D721Med (cell line): ENCODE measurements at regions not wholly inside any gene's neighbourhood (a gene's known extent, or its start where the extent isn't known, plus 50 kb on each side); places are given as distances from the start of the nearest gene placed in this dataset.

Source experiments
- DNase-seq: peaks from one replicate; pipeline ENCODE4 v3.0.0; 2011; ENCODE audit warnings: low spot score; ENCODE audit not compliant: insufficient read length
- FAIRE-seq: peaks from 2 replicates; lab custom pipeline; 2011; peaks lifted over from hg19 to GRCh38; lab: Jason Lieb, UNC
- CTCF ChIP-seq: IDR thresholded peaks from 2 replicates; pipeline ENCODE4 v1.5.1; 2012; ENCODE audit warnings: mild to moderate bottlenecking, control low read depth; ENCODE audit not compliant: insufficient read depth; ENCODE audit errors: missing control alignments

- FAIRE-seq (no peak), DNase-seq (no peak)
- no peak for TF ChIP-seq CTCF
These were observed 163.2 kb downstream of the GADD45G start for GRCh38 chr9:89768051-89768450.

- FAIRE-seq (no peak), DNase-seq (no peak)
- no peak for TF ChIP-seq CTCF
These were observed 163.8 kb downstream of the GADD45G start for GRCh38 chr9:89768650-89769071.

- FAIRE-seq (no peak), DNase-seq (no peak)
- TF ChIP-seq CTCF = no peak
These were observed 165.8 kb downstream of the GADD45G start for GRCh38 chr9:89770531-89771174.

GRCh38 chr9:89771205-89771604 is 166.4 kb downstream of the GADD45G start:
- TF ChIP-seq CTCF = no peak
- FAIRE-seq (no peak), DNase-seq (no peak)

GRCh38 chr9:89773170-89773569 is 168.4 kb downstream of the GADD45G start:
- no peak for DNase-seq
- no peak for FAIRE-seq
- no peak for TF ChIP-seq CTCF

GRCh38 chr9:89774858-89775370 is 170.1 kb downstream of the GADD45G start:
- no peak for DNase-seq
- no peak for TF ChIP-seq CTCF
- FAIRE-seq = no peak

- no peak for FAIRE-seq
- no peak for DNase-seq
- no peak for TF ChIP-seq CTCF
These were observed 170.8 kb downstream of the GADD45G start for GRCh38 chr9:89775641-89776040.
